A172 (cell line): ENCODE measurements at regions not wholly inside any gene's neighbourhood (a gene's known extent, or its start where the extent isn't known, plus 50 kb on each side); places are given as distances from the start of the nearest gene placed in this dataset.
"Not testable (repeated sequence)": the region's sequence is repeated elsewhere in the genome, so short reads cannot be mapped to it uniquely, and the experiment has no call there.

ENCODE experiments used
- DNase-seq: peaks from one replicate; pipeline ENCODE4 v3.0.0-alpha.2; 2015; ENCODE audit warnings: low spot score

DNA sequence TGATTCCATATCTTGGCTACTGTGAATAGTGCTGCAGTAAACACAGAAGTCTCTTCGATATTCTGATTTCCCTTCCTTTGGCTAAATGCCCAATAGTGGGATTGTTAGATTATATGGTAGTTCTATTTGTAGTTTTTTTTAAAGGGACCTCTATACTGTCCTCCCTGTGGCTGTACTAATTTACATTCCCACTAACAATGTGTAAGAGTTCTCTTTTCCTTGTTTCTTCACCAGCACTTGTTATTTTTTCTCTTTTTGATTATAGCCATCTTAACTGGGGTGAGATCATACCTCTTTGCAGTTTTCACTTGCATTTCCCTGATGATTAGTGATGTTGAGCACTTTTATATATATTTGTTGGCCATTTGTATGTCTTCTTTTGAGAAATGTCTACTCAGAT lies 102.0 kb downstream of the CARTPT start:
- no peak for DNase-seq

GRCh38 chr5:71822065-71822464 lies 103.0 kb downstream of the CARTPT start:
- not testable (repeated sequence) for DNase-seq

- no peak for DNase-seq
Measured at GRCh38 chr5:71825992-71826391, 106.9 kb downstream of the CARTPT start.

- no peak for DNase-seq
Measured at GRCh38 chr5:71828291-71829040, 109.4 kb downstream of the CARTPT start.

DNA sequence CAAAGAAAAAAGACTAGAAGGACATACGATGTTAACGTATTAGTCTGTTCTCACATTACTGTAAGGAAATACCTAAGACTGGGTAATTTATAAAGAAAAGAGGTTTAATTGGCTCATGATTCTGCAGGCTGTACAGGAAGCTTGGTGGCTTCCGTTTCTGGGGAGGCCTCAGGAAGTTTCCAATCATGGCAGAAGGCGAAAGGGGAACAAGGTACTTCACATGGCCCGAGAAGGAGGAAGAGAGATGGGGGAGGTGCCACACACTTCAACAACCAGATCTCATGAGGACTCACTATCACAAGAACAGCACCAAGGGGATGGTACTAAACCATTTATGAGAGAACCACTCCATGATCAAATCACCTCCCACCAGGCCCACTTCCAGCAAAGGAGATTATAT lies 110.1 kb downstream of the CARTPT start:
- no peak for DNase-seq

- peak; percentile 81 for DNase-seq
Measured at GRCh38 chr5:71830681-71831539, 111.8 kb downstream of the CARTPT start.

DNA sequence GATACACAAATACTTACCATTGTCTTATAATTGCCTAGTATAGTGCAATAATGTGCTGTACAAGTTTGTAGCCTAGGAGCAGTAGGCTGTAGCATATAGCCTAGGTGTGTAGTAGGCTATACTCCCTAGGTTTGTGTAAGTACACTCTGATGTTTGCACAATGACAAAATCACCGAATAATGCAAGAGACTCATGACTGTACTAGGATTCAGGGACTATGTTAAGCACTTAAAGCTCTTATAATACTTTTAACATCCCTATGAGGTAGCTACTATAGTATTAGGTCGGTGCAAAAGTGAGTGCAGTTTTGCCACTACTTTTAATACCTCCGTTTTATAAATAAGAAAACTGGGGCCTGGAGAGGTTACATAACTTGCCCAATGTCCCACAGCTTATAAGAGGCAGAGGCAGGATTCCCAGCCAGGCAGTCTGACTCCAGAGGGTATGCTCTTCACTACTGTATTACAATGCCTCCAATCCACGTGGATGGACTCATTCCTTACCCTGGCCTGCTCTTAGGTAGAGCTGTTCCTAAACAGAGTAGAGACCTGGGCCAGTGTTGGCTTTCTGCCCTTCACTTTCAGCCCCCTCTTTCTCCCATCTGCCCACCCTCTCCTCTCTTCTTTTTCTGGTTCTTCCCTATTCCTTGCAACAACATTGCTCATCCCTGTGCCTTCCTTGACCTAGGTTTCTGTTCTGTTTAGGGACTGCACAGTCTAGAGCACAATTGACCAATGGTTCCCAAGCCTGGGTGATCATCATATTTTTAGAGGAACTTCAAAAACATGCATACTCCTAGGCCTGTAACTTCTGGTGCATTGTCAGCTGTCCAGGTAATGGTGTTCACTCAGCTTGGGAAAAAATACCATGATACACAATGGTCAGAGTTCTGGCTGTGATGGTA lies 114.0 kb downstream of the CARTPT start:
- DNase-seq, result no peak

GRCh38 chr5:71834601-71835000 lies 115.5 kb downstream of the CARTPT start:
- no peak for DNase-seq

- DNase-seq, result peak; percentile 6
Measured at GRCh38 chr5:71836084-71836483, 117.0 kb downstream of the CARTPT start.

DNA sequence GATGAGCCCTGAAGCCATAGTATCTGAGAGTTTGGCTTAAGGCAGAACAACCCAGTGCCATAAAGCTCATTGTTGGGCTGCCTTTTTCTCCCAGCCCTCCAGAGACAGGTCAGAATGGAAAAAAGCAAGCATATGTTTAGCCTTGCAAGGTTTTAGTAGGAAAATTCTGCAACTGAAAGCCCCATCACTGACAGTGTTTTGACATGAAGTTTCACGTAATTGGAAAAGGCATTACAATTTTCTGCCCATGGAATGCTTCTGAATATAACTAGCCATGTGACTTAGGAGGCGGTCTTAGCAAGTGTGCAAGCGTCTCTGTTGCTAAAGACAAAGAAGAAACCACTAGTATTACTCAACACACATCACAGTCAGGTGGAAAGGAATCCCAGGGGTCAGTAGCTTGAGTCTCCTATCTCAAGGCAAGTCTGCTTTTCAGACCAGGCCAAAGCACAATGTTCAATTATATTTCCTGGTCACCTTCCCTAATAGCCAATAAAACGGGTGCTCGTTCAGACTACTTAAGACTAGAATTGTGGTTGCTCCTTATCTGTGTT lies 117.6 kb downstream of the CARTPT start:
- no peak for DNase-seq

DNA sequence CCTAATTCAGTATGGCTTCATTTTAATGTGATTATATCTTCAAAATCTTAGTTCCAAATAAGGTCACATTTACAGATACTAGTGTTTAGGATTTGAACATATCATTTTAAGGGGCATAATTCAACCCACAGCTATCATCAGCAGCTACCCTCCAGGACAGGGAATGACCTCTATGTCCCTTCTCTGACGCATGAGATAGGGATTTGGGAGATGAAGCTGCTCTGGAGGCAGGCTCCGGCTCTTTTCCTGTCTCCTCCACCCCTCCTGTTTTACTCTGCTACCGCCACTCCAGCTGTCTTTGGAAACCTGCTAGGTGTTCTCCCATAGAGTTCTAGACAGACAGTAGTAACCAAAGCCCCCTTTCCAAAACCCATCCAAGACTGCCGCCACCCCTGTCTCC lies 119.2 kb downstream of the CARTPT start:
- DNase-seq, result no peak

DNA sequence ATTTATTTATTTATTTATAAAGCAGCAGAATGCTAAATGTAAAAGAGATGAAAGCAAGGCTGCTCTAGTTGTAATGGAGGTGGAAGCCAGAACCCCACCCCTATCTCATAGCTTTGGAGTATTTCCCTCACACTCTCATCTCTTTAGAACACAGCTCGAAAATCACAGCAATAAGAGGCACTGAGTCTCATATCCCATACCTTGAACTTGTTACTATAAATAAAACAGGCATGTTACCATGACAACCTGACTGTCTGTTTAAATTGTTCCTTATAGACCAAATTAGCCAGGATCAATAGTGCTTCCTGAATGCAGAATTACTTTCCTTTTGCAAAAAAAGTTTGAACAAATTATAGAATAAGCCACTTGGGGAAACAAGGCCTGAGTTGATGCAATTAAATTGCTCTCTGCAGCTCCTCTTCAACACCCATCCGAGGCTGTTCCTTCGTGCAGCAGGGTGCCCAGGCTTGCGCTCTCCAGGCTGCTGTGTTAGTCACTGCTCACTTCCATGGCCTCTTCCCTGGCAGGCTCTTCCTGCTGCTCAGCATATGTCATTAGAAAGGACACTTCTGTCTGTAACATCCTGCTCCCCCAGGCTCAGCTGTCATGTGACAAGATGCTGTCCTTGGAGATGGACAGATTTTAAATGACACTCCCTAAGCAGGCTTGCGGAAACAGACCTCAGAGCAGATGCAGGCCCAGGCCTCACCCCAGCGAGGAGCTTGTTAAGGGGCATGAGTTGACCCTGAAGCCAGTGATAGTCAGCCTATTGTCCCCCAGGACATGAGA lies 120.2 kb downstream of the CARTPT start:
- no peak for DNase-seq

DNA sequence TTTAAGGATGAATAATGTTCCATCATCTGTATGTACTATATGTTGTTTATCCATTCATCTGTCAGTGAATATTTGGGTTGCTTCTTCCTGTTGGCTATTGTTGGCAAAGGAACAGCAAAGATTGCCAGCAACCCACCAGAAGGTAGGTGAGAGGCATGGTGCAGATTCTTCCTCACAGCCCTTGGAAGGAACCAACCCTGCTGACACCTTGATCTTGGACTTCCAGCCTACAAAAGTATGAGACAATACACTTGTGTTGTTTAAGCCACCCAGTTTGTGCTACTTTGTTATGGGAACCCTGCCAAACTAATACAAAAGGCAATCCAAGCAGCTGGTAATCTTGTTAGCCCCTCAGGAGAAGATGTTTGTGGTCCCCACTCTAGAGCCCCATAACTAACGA lies 122.0 kb downstream of the CARTPT start:
- DNase-seq, result no peak

- DNase-seq, result no peak
Measured at GRCh38 chr5:71843111-71843510, 124.0 kb downstream of the CARTPT start.

DNA sequence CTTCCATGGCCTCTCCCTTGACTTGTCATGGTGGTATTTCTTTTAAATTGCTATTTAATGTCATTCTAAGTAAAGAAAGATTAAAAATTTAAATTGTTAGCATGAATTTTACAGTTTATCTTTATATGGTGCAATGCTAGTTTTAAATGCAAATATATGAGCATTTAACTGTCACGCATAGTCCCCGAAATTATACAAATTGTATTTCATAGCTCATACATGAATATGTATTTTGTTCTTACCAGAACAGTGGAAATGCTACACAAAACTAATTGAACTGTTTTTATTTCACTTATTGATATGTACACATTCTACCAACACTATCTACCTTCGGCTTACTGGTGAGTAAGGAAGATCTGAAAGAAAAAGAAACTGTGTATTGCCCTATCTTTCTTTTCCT lies 125.8 kb downstream of the CARTPT start:
- no peak for DNase-seq

DNA sequence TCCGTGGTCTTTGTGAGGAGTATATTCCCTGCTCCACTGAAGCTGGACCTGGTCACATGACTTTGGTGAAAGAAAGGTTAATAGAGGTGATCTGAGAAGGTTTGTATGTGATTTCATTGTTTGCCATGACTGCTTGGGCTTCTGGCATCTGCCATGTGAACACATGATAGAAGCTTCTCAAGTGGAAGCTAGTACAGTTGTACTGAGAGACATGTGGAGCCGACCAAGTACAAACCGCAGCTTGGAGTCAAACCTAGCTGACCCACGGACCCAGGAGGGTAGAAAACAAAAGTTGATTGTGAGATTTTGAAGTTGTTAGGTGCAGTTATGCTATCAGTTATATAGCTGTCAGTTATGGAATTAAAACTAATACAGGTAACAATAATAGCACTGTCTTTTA lies 140.4 kb downstream of the CARTPT start:
- no peak for DNase-seq

- no peak for DNase-seq
Measured at GRCh38 chr5:71860048-71860447, 141.0 kb downstream of the CARTPT start.

DNA sequence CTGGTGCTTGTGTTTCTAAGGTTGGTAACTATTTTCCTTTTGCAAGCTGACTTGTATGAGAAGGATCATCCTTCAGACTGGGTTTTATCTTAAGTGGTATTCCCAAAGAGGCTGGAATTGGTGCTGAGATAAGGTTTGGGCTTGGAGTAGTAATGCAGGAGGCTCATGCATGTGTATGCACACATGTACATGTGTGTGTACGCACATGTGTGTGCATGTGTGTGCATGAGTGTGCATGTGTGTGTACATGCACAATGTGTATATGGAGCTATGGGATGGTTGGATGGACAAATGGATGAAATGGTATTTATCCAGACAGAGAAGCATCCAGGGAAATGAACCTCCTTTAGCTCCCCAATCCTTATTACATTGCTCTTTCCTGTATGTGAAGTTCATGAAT lies 142.6 kb downstream of the CARTPT start:
- no peak for DNase-seq

DNA sequence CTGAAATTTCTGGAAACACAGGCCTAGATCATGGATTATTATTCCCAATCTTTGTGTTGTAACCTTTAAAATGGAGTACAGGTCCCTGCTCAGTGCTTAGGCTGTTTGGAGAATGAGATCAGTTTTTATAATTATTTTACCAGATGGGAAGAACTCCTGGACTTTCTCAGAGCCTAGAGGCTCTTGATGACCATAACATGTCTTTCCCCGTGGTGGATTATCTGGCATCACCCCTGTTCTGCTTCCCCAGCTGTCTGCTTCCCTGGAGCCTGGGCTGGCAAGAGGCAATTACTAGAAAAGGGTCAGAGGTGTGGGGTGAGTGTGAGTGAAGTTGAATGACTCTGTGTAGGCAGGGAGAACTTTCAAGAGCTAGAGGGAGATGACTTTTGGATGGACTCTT lies 143.0 kb downstream of the CARTPT start:
- DNase-seq, result no peak

GRCh38 chr5:71862507-71863060 lies 143.5 kb downstream of the CARTPT start:
- DNase-seq, result no peak
